ENCODE measurements at regions not wholly inside any gene's neighbourhood (a gene's known extent, or its start where the extent isn't known, plus 50 kb on each side); places are given as distances from the start of the nearest gene placed in this dataset.

DNA sequence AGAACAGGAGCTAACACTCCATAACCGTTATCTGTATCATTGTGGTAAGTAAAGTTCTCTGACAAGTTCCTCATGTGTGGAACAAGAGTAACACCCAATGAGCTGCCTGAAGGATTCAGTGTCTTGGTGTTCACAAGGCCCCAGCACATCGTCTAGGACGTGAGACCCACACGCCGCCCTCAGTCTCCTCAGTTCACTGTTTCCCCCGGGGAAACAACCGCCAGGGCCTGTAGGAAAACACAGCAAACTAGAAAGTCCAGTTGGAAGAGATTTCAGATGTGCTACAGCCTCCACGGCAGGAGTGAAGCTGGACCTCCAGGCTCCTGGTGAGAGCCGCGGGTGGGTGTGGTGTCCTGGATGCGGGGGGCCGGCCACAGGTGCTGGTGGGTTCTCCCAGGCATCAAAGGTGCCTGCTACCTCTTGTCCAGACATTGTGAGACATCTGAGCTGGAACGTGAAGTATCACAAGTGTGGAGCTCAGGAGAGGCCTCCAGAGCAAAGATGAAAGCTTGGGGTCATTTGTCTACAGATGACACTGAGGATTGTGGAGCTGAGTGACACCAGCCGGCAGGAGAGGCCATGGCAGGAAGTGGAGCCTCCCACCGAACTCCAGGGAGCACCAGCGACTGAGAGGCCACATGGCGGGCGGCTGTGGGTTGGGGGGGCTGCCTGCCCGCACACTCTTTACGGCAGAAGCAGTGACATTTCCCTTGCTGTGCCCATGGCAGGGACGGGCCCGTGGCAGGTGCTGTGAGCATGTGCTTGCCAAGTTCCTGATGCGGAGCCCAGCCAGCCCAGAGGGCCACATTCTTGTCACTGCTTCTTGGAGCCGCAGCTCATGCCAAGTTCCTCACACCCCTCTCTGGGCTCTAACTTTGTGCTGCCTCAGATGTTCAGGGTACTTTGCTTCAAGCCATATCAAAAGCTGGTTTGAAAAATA, 131.2 kb downstream of the TMEM18 start:
- TF ChIP-seq, protein P1, sequence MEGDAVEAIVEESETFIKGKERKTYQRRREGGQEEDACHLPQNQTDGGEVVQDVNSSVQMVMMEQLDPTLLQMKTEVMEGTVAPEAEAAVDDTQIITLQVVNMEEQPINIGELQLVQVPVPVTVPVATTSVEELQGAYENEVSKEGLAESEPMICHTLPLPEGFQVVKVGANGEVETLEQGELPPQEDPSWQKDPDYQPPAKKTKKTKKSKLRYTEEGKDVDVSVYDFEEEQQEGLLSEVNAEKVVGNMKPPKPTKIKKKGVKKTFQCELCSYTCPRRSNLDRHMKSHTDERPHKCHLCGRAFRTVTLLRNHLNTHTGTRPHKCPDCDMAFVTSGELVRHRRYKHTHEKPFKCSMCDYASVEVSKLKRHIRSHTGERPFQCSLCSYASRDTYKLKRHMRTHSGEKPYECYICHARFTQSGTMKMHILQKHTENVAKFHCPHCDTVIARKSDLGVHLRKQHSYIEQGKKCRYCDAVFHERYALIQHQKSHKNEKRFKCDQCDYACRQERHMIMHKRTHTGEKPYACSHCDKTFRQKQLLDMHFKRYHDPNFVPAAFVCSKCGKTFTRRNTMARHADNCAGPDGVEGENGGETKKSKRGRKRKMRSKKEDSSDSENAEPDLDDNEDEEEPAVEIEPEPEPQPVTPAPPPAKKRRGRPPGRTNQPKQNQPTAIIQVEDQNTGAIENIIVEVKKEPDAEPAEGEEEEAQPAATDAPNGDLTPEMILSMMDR (IDR thresholded peaks at IDR 0.05; ENCODE audit: low read depth, low read length): no peak
- TF ChIP-seq EZH2phosphoT487 (IDR thresholded peaks at IDR 0.05; ENCODE audit: low read depth): no peak

Measured in OCI-LY3 (cell line).